NCI-H2196 (cell line): ENCODE measurements at regions not wholly inside any gene's neighbourhood (a gene's known extent, or its start where the extent isn't known, plus 50 kb on each side); places are given as distances from the start of the nearest gene placed in this dataset.

Experiments
- DNase-seq: peaks from one replicate; lab custom pipeline; 2025; ENCODE audit not compliant: unreplicated experiment; lab: John Stamatoyannopoulos, UW

DNA sequence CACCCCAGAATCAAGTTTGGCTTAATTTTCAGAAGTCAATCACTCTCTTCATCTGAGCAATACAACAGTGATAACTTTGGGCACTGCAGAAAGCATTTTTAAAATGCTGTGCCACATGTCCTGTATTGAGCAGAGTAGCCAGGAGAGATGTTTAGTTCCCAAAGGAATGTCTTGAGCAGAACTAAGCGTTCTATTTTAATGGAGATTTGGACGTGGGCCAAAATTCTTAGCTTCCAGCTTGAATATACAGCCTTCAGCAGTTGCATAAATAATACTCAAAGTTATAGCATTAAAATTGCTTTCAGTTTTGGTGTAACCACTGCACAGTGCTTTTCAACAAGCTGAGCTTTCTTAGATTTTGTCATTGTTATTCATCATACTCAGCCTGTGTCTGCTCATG, 679.2 kb downstream of the NLGN4X start:
- DNase-seq, result no peak

DNA sequence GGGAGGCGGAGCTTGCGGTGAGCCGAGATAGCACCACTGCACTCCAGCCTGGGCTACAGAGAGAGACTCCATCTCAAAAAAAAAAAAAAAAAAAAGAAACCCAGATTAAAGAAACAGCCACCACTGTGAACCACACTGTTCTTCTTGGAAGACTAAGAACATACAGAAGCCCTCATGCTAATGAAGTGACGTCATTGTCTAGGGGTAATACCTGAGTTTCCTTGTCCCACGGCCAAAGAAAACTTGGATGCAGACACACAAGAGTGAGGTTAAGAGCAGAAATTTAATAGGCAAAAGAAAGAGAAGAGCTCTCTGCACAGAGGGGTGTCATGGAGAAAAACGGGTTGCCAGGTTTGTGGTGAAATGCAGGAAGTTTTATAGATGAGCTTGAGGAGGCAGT, 691.6 kb downstream of the NLGN4X start:
- DNase-seq, result no peak

DNA sequence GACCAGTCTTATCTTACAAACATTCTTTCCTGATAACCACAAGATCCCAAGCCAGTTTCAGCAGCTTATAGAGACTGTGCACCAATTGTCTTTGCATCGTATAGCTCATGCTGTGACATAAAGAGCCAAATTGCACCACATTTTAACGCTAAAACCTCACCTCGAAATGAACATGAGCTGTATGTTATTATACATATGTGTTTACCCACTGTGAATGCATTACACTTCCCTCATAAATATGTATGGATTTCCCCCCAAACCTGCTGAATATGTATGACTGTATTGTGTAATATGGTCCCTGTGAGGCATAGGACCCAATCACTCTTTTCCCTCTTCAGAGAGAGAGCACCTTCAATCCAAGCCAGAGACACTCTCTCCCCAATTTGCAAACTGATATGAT, 692.4 kb downstream of the NLGN4X start:
- DNase-seq, result no peak

DNA sequence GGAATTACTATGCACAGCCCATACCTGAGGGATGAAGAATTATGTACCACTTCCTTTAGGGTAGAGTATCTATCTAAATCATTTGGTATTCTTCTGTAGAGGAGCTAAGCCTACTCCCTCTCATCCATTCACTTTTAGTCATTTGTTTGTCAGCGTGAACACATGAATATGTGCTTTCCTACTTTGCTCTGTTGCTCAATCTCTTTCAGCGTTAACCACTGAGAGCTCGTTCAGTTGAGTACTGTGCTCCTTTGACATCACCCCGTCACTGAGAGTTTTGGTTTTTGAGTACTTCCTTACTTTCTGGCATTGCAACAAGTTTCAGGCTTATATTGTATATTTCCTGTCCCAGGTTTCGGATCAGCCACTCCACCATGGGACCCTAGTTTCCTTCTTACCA, 700.6 kb downstream of the NLGN4X start:
- DNase-seq, result no peak

DNA sequence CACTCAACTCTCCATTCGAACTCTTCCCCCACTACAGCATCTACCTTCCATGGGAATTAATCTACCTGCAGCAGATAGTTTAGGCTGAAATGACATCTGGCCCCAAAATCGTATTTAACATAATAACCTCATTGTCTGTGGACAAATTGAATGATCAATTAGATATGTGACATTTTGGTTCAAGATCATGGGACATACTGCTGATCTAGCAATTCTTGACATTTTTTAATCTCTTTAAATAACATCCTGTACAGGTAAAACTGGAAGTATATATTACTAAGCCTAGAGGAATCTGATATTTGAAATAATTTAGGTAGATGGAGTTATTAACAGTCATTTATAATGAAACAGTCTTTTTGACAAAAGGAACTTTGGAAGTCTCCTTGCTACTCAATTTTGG, 702.5 kb downstream of the NLGN4X start:
- DNase-seq, result no peak

DNA sequence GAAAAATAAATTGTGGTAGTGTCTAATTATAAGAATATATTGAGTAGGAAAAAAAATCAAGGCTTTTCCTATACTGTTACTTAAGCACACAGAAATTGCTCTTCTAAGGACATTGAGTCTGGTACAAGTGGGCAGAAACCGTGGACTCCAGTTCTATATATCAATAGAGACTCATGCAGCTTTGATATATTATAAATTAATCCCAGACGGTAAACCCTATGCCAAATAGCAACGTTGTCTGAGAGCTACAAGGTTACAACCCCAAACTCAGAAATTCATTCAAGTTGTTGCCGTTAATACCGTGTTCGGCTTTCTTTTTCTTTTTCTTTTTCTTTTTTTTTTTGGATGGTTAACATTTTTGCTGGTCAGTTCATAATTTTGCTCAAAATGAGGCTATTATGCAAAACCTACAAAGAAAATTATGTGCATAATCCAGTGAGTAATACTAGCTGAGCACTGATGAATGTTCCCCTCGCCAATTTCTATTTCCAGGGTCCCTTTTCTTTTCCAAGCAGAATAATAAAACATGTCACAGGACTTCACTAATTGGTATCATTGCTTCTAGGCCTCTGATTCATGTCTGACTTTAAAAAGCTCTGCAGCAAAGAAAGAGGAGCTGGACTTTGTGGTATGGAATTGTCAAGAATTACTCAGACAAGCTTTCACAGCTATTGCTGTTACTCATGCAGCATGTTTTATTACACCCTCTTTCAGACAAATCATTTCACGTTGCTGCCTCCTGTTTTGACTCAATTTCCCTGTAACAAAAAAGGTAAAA, 737.7 kb downstream of the NLGN4X start:
- no peak for DNase-seq

DNA sequence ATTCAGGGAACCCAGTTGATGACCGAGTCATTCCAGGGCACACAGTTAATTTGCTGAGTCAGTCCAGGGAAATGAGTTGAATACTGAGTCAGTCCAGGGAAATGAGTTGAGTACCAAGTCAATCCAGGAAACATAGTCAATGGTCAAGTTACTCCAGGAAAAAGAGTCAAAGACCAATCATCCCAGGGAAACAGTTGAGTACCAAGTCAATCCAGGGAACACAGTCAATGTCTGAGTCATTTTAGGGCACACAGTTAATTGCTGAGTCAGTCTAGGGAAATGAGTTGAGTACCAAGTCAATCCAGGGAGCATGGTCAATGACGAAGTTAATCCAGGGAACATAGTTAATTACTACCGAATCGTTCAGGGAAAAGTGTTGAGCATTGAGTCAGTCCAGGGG, 754.4 kb downstream of the NLGN4X start:
- DNase-seq, result no peak

DNA sequence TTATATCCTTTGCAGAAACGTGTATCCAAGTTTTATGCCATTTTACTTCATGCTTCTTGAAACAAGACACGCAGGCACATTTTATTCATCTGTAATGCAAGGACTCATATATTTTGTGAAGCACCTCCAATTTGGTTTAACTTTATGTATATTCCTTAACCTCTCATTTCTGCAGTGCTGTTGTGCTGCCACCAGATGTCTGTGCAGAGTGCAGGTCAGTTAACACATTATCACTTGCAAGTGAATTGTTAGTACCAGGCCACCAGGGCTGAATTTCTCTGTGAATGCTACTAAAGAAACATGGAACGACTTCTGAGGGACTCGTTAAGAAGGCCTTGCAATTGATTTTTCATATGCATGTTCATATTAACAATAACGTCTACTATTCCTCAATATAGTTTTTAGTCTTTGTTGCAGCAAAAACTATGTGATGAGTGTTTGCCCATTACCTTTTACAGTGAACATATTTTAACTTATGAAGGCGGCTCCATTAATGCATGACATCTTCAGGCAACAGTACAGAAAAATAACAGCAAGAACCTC, 770.3 kb downstream of the NLGN4X start:
- no peak for DNase-seq

DNA sequence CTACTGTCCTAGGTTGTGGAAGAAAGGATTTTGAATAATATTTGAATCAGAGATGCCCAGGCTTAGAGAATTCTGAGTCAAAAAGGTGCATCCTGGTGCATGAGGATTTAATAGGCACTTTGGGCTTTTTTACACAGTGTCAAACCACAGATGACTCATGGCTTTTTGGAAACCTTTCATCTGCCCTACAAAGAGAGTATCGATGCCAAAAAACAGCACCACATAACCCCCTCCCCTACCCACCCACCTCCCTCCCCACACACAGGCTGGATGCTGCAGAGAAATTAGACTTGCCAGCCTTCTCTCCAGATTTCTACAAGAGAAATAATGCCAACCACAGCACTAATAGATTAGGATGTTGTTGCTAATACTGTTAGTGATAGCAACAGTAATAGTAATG, 779.3 kb downstream of the NLGN4X start:
- DNase-seq, result no peak

DNA sequence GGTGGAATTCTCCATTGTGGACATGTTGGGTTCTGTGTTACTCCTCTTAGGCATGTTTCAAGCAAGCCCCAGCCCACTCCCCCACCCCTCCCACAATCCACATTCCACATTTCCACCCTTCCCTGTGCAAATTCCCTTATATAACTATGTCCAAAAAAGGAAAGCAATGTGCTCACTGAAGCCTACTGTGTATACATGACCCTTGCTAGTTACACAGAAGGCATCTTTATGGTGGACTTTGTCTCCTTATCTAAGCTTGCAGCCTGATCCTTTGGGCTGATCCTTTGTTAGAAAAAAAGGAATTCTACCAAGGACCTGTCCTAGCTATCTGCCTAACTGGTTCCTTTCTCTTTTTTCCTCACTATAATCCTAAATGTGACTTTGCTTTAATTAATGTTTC, 796.8 kb downstream of the NLGN4X start:
- DNase-seq, result no peak

DNA sequence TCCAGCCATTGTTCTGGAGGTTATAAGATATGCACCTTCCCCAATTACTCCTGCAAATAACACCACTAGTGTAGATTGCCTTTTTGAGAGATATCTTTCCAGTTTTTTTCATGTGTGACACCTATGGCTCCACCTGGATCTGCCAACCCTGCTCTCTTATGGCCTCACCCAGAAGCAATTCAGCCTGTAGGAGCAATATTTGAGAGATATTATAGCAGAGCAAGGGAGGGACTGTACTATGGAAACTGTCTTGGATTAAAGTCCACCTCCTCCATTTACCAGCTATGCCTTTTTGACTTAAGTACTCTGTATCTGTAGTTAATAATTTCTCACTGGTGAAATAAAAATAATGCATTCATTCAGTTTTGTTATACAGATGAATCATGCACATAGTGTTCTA, 803.5 kb downstream of the NLGN4X start:
- DNase-seq, result no peak

DNA sequence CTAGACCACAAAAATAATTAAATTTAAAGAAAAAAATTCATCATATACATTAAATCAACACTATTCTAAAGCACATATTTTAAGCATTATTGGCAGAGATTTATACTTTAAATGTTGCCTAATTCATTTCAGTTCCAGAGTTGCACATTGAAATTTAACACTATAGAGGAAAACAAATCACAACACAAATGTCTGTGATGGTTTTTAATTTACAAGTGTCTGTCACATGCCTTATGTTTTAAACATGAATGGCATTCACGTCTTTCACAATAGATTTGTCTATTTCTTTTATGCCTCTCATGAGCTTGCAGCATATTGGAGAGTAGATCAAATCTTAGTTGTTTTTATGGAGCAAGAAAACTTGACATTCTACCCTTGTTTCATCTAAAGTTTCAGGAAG, 811.3 kb downstream of the NLGN4X start:
- DNase-seq, result no peak

DNA sequence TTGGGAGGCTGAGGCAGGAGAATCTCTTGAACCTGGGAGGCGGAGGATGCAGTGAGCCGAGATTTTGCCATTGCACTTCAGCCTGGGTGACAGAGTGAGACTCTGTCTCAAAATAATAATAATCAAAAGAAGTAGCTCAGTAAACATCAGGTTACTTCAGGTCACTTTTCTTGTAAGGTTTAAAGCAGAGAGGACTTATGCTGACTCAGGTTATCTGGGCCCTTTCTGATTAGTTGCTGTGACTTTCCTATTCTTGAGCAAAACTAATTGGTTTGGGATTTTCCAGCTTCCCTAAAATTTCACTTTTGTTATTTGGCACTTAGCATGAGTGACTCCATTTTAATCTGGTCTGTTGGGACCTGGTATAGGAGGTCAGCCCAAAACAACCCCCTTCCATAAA, 812.9 kb downstream of the NLGN4X start:
- DNase-seq, result no peak

DNA sequence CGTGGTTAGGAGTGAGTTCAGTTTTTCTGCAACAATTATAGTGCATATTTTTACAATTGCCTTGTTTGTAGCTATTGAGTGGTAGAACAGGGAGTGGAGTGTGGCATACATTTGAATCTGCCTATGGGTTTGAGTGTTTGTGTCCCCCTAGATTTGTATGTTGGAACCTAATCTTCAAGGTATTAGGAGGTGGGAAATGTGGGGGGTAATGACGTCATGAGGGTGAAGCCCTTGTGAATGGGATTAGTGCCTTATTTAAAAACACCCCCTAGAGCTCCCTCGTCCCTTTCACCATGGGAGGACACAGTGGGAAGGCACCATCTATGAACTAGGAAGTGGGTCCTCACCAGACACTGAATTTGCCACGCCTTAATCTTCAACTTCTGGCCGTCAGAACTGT, 819.6 kb downstream of the NLGN4X start:
- DNase-seq, result no peak

DNA sequence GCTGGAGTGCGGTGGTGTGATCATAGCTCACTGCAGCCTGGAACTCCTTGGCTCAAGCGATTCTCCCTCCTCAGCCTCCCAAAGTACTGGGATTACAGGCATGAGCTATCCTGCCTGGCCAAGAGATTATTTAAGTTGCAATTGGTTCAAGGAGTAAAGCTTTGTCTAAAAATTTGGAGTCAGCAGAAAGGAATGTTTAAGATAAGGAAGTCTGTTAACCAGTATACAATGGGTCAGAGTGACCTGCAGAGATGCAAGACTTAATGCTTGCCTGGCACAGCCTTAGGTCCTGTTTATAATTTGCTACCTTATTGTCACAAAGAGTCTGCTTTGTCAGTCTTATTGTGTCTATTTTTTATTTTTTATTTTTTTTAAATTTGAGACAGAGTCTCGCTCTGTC, 826.2 kb downstream of the NLGN4X start:
- no peak for DNase-seq

DNA sequence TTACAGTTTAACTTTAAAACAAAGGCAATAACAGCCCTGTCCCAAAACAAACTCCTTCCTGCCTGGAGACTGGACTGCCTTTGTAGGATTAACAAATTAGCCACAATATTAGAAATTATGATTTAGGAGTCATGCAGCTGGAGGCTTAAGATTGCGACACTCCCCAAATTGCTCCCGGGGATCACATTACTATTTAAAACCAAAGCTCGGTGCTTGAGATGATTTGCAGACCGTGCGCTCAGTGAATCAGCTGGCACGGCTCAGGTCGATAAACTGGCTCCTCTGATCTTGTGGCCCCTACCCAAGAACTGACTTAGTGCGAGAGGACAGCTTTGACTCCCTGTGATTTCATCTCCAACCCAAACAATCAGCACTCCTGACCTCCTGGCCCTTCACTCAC, 829.3 kb downstream of the NLGN4X start:
- DNase-seq, result no peak

DNA sequence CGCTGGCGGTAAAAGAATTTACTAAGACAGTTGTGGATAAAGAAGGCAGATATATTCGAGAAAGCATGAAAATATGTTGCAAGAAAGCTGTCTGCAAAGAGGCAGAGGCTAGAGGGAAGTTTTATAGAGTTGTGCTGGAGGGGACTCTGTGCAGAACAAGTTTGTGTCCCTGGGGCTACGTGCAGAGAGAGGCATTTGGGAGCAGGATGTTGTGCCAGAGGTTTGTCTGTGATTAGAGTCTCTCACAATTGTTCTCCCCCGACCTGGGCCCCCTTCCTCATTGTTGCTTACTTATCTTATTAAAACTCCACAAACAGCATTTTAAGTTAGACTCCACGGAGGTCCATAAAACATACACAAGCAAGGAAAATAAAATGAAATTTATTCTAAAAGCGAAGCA, 831.3 kb downstream of the NLGN4X start:
- DNase-seq, result no peak

DNA sequence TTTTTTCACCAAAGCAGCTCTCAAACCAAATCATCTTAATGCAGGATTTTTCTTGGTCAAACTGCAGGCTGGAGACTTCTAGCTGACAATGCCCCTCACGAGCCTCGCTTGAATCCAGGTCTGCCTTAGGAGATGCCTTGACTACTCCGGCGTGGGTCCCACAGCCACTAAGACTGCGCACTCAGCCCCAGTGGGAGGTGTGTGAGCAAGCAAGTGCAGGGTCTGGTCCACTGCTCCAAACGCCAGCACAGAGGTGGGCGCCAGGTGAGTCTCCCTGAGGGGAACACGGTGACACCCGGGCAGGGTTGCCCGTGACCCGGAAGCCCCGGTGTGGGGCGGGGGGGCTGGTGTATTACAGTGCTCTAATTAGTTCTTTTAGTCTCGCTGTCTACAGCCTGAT, 838.3 kb downstream of the NLGN4X start:
- DNase-seq, result no peak

DNA sequence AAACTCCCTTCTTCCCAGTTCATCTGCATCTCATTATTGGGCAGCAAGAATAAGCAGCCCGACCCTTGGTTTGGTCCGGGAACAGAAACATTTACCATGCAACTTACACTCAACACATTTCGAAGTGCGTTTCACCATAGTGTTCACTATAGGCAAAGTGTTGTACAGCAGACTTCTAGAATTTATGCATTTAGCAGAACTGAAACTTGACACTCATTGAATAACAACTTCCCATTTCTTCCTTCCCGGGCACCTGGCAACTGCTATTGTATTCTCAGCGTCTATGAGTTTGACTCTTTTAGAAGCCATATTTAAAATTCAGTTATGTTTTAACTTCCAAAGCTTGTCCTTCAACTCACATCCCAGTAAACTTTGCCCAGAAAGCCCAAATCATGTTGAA, 840.6 kb downstream of the NLGN4X start:
- no peak for DNase-seq

DNA sequence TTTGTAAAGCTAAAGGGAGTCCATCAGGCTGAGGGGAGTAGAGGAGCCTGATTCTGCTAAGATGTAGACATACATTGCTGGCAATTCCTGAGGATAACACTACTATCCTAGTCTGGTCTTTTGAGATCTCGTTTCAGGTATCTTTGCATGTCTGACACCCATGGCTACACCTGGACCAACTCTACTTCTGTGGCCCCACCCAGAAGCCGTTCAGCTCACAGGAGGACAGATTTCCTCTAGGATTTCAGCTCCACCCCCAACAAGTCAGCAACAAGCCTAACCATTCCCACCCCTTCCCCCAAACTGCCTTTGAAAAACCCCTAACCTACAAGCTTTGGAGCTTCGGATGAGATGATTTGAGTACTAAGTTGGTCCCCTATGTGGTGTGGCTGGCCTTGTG, 848.2 kb downstream of the NLGN4X start:
- no peak for DNase-seq

DNA sequence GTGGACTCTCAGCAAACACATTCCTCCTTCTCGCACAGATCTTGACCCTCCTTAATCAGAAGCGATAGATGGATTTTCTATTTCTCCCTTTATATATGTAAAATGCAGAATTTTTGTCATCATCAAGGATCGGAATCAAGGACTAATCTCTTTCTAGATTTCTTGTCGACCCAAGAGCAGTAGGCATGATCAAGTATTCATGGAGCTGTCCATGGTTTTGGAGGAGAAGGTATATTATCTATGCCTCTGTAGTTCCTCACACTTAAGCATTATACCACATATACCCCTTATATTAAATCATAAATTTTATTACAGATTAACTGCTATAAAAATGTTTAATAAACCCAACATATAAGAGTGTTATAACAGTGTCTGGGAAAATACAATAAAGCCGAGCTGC, 886.8 kb downstream of the NLGN4X start:
- no peak for DNase-seq

DNA sequence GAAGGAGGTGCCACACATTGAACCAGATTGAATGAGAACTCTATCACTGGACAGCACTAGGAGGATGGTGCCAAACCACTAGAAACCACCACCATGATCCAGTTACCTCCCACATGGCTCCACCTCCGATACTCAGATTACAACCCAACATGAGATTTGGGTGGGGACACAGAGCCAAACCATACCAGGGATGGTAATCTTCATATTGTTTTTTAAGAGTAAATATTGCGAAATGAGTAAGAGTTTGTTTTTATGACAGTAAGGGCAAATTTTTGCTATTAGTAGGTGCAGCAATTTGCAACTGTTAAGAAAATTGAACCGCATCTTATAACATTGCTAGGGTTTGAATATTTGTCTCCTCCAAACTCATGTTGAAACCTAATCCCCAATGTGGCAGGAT, 891.5 kb downstream of the NLGN4X start:
- DNase-seq, result no peak

DNA sequence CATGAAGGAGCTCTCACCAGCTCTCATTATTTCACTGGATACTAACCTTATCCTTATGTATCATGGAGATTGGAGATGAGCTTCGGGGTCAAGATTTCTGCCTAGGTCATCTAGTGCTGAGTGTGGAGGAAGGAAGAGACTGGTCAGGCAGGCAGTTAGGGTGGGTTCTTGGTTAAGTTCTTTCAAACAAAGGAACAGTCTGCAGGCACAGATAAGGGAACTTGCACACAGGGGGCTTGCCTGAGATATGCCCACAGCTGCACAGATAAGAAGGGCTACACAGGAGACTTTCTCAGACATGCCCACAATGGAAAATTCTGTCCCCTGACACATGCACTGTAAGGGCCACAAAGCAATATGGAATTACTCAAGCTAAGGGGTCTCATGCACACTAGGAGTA, 904.1 kb downstream of the NLGN4X start:
- no peak for DNase-seq
